ENCODE measurements at regions not wholly inside any gene's neighbourhood (a gene's known extent, or its start where the extent isn't known, plus 50 kb on each side); places are given as distances from the start of the nearest gene placed in this dataset.

GRCh38 chr5:125348936-125349831, 602.7 kb upstream of the ZNF608 start:
- Histone ChIP-seq H3K4me3 (no peak overlapping the region), H3K27ac (no peak overlapping the region), H3K4me1 (no peaks in the 10 kb centered on the region), H3K36me3 (no peaks in the 10 kb centered on the region), H3K9me3 (no peaks in the 10 kb centered on the region), H3K27me3 (no peaks in the 10 kb centered on the region)
- 43 to 55% methylated on average over 9 of the region's 9 CpGs for WGBS, 2 donors
- DNase-seq: no peak
- TF ChIP-seq POLR2AphosphoS5 (IDR thresholded peaks at IDR 0.05) (no peak), EP300 (IDR thresholded peaks at IDR 0.05) (no peak), CTCF (IDR thresholded peaks at IDR 0.05) (no peak), POLR2A (IDR thresholded peaks at IDR 0.05) (no peak)
- intact Hi-C loops (cut with DNase I): no loop called here

DNA sequence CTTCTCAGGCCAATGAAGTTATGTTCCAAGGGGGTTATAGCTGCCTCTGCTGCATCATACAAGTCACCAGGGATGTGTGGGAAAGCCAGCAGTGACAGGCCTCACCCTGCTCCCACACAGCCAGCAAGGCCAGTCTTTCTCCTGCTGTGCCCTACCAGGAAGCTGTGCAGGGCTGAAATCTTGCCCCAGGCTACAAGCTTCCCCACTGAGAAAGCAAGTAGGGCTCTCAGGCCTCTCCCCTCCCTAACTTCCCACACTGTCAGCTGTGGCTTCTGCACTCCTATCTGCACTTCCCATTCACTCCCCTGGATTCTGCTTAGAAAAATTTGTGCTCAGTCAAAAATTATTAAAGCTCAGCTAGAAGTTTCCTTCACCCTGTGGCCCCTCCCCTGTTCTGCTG, 611.2 kb upstream of the ZNF608 start:
- no peak overlapping the region for H3K27ac ChIP-seq
- no peak overlapping the region for H3K4me3 ChIP-seq
- TF ChIP-seq CTCF (IDR thresholded peaks at IDR 0.05): no peak
- no peak for TF ChIP-seq POLR2A (IDR thresholded peaks at IDR 0.05)
- TF ChIP-seq EP300 (IDR thresholded peaks at IDR 0.05): no peak
- no peak for TF ChIP-seq POLR2AphosphoS5 (IDR thresholded peaks at IDR 0.05)
- no peak for DNase-seq
- intact Hi-C loops (cut with DNase I): no loop called here
- no peaks in the 10 kb centered on the region for H3K4me1 ChIP-seq
- H3K36me3 ChIP-seq: no peaks in the 10 kb centered on the region
- H3K9me3 ChIP-seq: peaks cover 0 to 6% (median 4%) of the 10 kb centered on the region in 4 donors
- H3K27me3 ChIP-seq: no peaks in the 10 kb centered on the region

DNA sequence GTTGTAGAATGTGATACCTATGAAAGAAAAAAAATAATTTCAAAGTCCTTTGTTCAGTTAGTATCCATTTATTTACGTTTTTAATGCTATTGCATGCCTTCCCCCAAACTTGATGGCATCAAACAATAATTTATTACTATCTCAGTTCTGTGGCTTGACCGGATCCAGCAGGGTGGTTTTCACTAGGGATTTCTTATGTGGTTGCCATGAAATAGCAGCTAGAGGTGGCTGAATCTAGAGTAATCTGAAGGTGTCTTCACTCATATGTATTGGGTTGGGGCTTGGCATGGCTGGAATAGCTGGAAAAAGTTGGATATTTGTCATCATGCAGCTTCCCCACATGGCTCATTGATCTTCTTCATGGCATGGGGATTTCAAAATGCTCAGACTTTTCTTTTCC, 619.3 kb upstream of the ZNF608 start:
- no peaks in the 10 kb centered on the region for H3K9me3 ChIP-seq
- no peak overlapping the region for H3K4me3 ChIP-seq
- no peaks in the 10 kb centered on the region for H3K27me3 ChIP-seq
- DNase-seq: no peak
- H3K36me3 ChIP-seq: no peaks in the 10 kb centered on the region
- TF ChIP-seq EP300 (IDR thresholded peaks at IDR 0.05): no peak
- no peak overlapping the region for H3K27ac ChIP-seq
- H3K4me1 ChIP-seq: no peaks in the 10 kb centered on the region
- intact Hi-C loops (cut with DNase I): no loop called here
- 88 to 91% methylated on average over 2 of the region's 2 CpGs for WGBS, 2 donors

GRCh38 chr5:125367702-125368101, 621.3 kb upstream of the ZNF608 start:
- no peak for DNase-seq
- no peaks in the 10 kb centered on the region for H3K27me3 ChIP-seq
- no peaks in the 10 kb centered on the region for H3K4me1 ChIP-seq
- TF ChIP-seq POLR2AphosphoS5 (IDR thresholded peaks at IDR 0.05): no peak
- H3K27ac ChIP-seq: no peak overlapping the region
- H3K36me3 ChIP-seq: no peaks in the 10 kb centered on the region
- intact Hi-C loops (cut with DNase I): no loop called here
- WGBS, 2 donors: 71 to 74% methylated on average over 1 of the region's 1 CpG
- no peaks in the 10 kb centered on the region for H3K9me3 ChIP-seq
- H3K4me3 ChIP-seq: no peak overlapping the region

DNA sequence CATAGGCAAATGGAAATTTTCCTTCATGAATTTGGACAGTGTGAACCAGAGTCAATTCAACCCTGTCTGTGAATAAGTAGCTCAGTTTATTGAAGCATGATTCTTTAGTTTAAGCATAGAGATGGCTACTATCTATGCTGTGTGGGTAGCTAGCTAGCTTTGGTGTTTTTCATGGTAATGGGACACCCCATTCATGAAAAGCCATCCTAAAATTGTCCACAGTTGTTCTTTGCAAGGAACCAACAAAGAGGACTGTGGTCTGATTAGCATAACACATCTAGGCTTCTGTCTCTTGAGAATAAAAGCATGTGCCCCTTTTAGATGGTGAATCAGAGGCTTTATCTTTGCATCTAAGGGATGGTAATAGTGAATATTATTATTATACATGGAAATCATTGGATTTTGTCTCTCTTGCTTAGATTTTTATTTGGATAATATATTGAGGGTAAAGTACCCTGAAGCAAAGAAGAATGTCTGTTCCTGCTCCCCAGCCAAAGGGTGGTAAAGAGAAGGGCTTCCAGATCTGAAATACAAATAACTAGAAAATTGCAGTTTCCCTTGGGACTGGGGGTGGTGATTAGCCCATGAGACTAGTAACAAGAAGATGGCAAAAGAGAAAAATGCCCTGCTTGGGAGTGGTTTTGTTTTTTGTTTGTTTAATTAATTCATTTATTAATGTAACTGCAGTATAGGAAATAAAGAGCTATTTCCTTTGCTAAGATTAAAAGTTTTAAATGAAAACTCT, 624.2 kb upstream of the ZNF608 start:
- no peak overlapping the region for H3K27ac ChIP-seq
- no peak overlapping the region for H3K4me3 ChIP-seq
- H3K27me3 ChIP-seq: no peaks in the 10 kb centered on the region
- TF ChIP-seq EP300 (IDR thresholded peaks at IDR 0.05) (no peak), CTCF (IDR thresholded peaks at IDR 0.05) (no peak), POLR2AphosphoS5 (IDR thresholded peaks at IDR 0.05) (no peak), POLR2A (IDR thresholded peaks at IDR 0.05) (no peak)
- intact Hi-C loops (cut with DNase I): no loop called here
- H3K9me3 ChIP-seq: no peaks in the 10 kb centered on the region
- no peaks in the 10 kb centered on the region for H3K36me3 ChIP-seq
- no peaks in the 10 kb centered on the region for H3K4me1 ChIP-seq
- DNase-seq: no peak

Measured in sigmoid colon (tissue), 6 donors.